NCI-H2081 (cell line): ENCODE measurements at regions not wholly inside any gene's neighbourhood (a gene's known extent, or its start where the extent isn't known, plus 50 kb on each side); places are given as distances from the start of the nearest gene placed in this dataset.
A peak's percentile ranks its signal among the peaks of the same experiment; 100 is the strongest.
"Not testable (repeated sequence)": the region's sequence is repeated elsewhere in the genome, so short reads cannot be mapped to it uniquely, and the experiment has no call there.

Source experiments
- DNase-seq, 2 experiments: peaks; one replicate each; lab custom pipeline; 2025; lab: John Stamatoyannopoulos, UW

DNA sequence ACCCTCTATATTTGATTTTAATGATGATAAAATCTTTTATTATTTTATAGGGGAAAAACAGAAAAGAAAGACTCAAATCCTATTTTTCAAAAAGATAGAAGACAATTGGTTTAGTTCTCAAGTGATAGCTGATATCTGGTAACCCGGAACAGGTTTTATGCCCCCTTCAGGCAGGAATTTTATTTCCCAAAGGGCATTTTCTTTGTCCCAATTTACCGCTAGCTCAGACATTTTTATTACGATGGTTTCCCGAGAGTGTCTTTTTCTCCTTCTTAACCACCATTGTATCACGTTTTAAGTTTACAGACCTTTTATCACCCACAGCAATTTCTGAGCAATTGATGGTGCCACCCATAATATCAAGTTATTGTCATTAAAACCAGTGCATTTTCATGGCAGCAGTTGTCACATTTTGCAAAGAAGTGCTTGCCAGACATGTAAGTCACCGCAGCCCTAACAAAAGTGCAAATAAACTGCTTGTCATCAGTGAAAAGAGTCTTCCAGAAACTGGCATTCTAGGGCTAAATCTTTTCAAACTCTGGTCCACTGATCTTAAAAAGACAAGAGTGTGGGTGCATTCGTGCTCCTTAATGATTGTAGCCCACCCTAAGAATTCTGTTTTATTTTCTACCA is 204.8 kb upstream of the VCX start:
- no peak for DNase-seq

DNA sequence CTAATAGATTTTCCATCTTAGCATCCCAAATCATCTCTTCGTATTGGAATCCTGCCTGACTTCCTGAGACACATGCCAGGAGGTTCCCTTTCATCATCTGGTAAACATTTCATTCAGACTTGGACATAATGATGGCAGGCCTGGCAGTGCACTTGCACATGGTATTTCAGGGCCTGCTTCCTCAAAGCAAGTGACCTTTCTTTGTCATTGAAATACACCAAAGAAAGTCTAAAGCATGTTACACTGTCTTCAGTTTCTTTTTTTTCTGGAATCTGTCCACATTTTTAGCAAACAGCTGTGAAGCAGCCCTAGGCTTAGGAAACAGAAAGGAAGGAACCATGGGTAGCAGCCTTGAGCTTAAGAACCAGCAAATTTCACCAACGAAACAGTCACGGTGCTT is 205.9 kb upstream of the VCX start:
- DNase-seq: no peak

DNA sequence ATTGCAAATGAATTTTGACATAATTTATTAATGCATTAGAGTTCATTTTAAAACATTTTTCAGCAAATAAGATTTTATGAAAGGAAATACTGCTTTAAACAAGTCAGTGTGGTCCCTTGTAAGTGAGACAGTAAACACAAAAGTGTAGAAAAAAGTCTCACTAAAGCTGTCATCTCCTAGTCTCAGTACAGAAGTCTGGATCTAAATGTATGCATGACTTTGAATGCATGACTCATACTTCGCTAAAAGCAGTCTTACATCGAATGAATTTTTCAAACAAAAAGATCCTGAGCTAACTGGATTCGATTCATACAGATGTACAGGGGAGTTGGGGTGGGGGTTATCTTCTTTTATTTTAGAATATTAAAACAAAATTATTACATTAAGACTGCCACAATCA is 207.4 kb upstream of the VCX start:
- DNase-seq: no peak

- DNase-seq: no peak
These were observed 222.4 kb upstream of the VCX start for GRCh38 chrX:7620560-7620959.

DNA sequence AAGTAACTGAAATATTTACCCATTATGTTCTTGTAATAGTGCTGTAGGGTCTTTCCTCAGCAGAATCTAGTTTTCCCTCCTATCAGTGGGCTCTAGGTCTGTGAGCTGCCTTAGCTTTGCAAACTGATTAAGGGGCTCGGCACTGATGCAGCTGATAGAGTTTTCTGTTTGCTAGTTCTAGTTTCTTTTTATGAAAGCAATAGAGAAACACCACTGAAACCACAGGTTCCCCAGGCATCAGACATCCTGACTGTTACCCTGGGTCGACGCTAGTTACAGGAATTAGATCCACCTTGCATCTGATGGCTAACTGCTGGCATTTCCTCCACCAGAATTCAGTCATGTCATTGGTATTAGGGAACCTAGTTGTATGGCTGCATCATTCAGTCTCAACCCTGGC is 225.0 kb upstream of the VCX start:
- no peak for DNase-seq

DNA sequence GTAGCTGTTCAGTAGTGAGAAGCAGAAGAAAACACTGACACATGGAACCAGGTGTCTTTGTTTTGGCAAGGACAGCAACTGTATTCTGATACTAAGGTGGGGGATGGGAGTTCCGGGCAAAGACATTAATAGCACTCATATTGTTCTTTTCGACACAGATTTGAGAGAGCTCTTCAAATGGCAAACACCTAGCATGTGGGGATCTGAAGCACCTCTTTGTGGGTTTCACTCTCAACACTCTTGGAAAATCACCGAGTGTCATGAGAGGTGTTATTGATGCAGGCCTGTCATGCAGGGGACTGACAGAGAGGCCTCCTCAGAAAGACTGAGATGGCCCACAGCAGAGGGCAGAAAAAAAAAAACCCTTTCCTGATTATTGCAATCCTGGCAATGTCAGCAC is 228.4 kb upstream of the VCX start:
- peak in 1 of 2 experiments; percentile 50 for DNase-seq

DNA sequence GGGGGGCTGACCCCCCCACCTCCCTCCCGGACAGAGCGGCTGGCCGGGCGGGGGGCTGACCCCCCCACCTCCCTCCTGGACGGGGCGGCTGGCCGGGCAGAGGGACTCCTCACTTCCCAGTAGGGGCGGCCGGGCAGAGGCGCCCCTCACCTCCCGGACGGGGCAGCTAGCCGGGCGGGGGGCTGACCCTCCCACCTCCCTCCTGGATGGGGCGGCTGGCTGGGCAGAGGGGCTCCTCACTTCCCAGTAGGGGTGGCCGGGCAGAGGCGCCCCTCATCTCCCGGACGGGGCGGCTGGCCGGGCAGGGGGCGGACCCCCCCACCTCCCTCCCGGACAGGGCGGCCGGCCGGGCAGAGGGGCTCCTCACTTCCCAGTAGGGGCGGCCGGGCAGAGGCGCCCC is 234.3 kb upstream of the VCX start:
- not testable (repeated sequence) for DNase-seq

GRCh38 chrX:7606039-7606652 is 236.8 kb upstream of the VCX start:
- DNase-seq: peak; percentile 9 to 65

GRCh38 chrX:7603387-7603786 is 239.6 kb upstream of the VCX start:
- DNase-seq: no peak

GRCh38 chrX:7596822-7597221 is 246.1 kb upstream of the VCX start:
- DNase-seq: no peak

- DNase-seq: not testable (repeated sequence)
These were observed 249.6 kb upstream of the VCX start for GRCh38 chrX:7593370-7593769.

- peak in 1 of 2 experiments; percentile 4 for DNase-seq
These were observed 256.8 kb upstream of the VCX start for GRCh38 chrX:7586126-7586525.

DNA sequence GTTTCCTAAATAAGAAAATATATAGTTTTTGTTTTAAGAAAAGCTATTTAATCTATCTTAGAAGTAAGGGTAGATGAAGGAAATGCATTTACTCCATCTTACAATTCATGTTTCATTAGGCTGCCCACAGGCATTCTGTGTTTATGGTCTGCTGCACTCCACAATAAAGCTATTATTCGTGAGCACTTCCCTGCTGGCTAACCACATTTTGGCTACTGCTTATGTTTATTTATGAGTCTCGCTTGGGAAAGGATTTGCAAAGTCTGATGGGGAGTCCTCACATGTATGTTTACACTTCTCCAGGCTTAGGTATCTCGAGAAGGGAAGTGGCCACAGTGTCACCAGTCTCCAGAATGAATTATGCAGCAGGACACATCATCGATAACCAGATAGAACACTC is 260.8 kb upstream of the VCX start:
- peak in 1 of 2 experiments; percentile 54 for DNase-seq

GRCh38 chrX:7580127-7580526 is 262.8 kb upstream of the VCX start:
- no peak for DNase-seq

DNA sequence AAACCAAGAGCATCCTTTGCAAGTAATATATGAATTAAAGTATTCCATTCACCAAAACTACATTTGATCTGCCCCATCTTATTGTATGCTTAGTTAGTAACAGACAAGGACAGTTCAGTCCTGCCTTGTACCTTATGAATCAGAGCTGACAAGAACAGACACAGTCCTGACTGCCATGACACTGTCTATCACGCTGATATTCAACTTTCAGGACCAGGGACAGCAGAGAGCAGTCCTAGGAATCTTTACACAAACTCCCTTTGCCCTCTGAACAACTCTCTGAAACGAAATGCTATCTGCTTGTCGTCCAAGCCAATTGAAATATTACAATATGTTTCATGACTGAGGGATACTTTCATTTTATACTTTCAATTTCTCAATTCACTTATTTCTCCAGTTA is 268.6 kb upstream of the VCX start:
- DNase-seq: no peak

DNA sequence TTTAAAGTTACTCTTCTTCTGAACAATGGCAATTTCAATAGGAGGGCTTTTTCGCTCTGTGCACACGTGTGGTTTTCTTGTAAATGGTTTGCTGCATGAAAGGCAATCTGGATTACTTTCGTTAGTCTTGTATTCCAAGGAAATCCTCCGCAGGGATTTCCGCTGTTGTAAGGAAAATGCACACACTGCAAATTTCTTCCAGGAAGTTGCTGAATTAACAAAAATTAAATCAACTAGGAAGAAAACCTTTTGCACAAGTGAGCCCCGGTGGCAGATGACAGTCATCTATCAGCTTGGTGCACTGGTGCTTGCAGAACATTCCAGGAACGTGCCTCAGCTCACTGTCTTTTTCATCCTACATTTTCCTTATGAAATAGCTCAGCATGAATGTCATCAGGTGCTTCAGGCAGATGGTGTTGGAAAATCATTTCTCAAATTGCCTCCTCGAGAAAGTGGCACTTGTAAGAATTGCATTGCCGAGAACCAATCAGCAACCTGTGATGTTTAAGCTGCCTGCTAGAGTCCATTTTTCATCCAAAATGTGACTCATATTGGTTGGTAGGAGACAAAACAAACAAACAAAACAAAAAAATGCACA is 272.4 kb upstream of the VCX start:
- DNase-seq: no peak

- DNase-seq: no peak
These were observed 274.4 kb upstream of the VCX start for GRCh38 chrX:7568597-7568996.

- DNase-seq: no peak
These were observed 274.8 kb upstream of the VCX start for GRCh38 chrX:7568130-7568529.

DNA sequence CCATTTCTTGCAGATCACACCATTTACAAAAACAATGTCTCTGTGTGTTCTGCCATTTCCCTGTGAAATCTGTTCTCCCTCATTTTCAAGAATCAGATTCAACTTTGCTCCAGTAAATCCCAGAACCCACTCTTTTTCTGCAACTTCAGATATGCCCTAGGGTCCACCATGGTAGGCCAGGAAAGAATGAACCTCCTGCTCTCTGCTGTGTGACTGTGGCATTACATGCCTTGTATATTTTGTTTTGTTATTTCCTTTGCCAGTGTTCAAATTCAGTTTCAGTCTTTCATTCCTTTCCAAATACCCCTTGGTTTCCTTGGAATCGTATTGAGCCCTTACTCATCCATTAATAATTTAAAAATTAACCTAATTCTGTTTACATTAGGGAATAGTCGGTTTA is 290.2 kb upstream of the VCX start:
- DNase-seq: no peak

- no peak for DNase-seq
These were observed 296.4 kb upstream of the VCX start for GRCh38 chrX:7546551-7547080.

DNA sequence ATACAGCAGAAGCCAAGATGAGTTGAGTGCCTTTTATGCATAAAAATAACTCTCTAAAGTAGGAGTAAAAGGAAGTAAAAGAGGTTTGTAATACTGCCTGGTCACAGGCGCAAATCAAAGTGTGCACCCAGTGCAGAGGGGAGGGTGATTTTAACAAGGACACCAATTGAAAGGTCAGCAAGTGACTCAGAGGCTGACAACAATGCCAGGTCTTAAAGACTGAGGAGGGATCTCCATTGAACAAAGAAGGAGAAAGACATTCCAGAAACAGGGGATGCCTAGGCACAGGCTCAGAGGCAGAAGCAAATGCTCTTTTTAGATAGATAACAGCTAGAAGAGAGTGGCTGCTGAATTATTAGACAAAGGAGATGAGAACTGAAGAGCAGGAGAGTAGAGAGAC is 297.4 kb upstream of the VCX start:
- no peak for DNase-seq

- DNase-seq: no peak
These were observed 300.2 kb upstream of the VCX start for GRCh38 chrX:7542587-7543380.

DNA sequence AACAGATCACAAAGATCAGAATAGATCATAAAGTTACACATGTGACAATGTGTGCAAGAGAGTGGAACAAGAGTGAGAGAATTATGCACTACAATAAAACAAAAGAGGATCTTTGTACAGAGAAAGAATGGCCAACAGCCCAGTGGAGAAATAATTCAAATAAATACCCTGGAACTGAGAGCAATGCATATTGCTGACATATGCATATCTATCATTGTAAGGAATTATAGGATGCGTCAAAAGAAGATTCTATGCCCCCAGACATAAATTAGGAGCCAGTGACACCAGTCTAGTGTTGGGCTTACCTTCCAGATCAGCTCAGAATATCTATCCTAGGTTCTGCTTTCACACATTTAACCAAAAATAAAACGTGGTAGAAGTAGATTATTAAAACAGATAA is 320.1 kb upstream of the VCX start:
- no peak for DNase-seq
